Naive thymus-derived CD4-positive, alpha-beta T cell (primary cell): ENCODE measurements at regions not wholly inside any gene's neighbourhood (a gene's known extent, or its start where the extent isn't known, plus 50 kb on each side); places are given as distances from the start of the nearest gene placed in this dataset.

Experiments
- ATAC-seq: fragments of 150-1000 bp; cut with Tn5 transposase; 2 replicates; pipeline ENCODE4 v1.10.0; 2021; ENCODE audit warnings: mild to moderate bottlenecking, moderate library complexity
- CTCF ChIA-PET: fragments of 350-600 bp; sonication (Branson Sonifier 250); formaldehyde crosslinking; loops from one replicate; lab custom pipeline; 2021; ENCODE audit warnings: antibody characterized with exemption; lab: Charles Lee
- POLR2A ChIA-PET: fragments of 350-600 bp; sonication (Branson Sonifier 250); formaldehyde crosslinking; loops from one replicate; lab custom pipeline; 2021; ENCODE audit warnings: antibody characterized with exemption, inconsistent platforms; lab: Charles Lee
- DNase-seq, 9 donors: peaks; one replicate each; pipeline versions ENCODE4 v3.0.0 to v3.0.0-alpha.2; 2020 to 2022; ENCODE audit warnings: mixed read lengths in 1 of 9
- H3K27ac ChIP-seq: one replicate; pipeline ENCODE4 v1.7.0; 2013; ENCODE audit warnings: mild to moderate bottlenecking, low read depth, low read length, moderate library complexity
- H3K27me3 ChIP-seq, 2 donors: one replicate each; pipeline ENCODE4 v1.7.0; 2013; ENCODE audit warnings: low read length in 2 of 2, mild to moderate bottlenecking in 2 of 2, moderate library complexity in 2 of 2; ENCODE audit not compliant: control insufficient read depth in 2 of 2, insufficient read depth in 2 of 2
- H3K36me3 ChIP-seq, 3 experiments: 1 replicate in 2 of 3; 2 replicates in 1 of 3; pipeline ENCODE4 v1.7.0; 2013; ENCODE audit warnings: low read length in 3 of 3, mild to moderate bottlenecking in 3 of 3, moderate library complexity in 1 of 3; ENCODE audit not compliant: insufficient read depth in 3 of 3, control insufficient read depth in 2 of 3
- H3K4me1 ChIP-seq, 2 donors: one replicate each; pipeline ENCODE4 v1.7.0; 2013; ENCODE audit warnings: low read length in 2 of 2, mild to moderate bottlenecking in 2 of 2, moderate library complexity in 1 of 2; ENCODE audit not compliant: control insufficient read depth in 2 of 2, insufficient read depth in 2 of 2
- H3K4me3 ChIP-seq: 2 replicates; pipeline ENCODE4 v1.7.0; 2013; ENCODE audit warnings: mild to moderate bottlenecking, low read length
- H3K9me3 ChIP-seq, 3 experiments: 1 replicate in 2 of 3; 2 replicates in 1 of 3; pipeline ENCODE4 v1.7.0; 2013; ENCODE audit warnings: low read length in 3 of 3; ENCODE audit not compliant: control insufficient read depth in 2 of 3
- H3K27ac Mint-ChIP-seq, 9 donors: one replicate each; pipeline ENCODE4 v1.8.0; 2020 to 2022; ENCODE audit warnings: mixed read lengths in 9 of 9, mild to moderate bottlenecking in 8 of 9, moderate library complexity in 5 of 9, inconsistent platforms in 2 of 9
- H3K27me3 Mint-ChIP-seq, 5 donors: one replicate each; pipeline ENCODE4 v1.8.0; 2021 to 2022; ENCODE audit warnings: mixed read lengths in 5 of 5, mild to moderate bottlenecking in 1 of 5
- H3K36me3 Mint-ChIP-seq, 5 donors: one replicate each; pipeline ENCODE4 v1.8.0; 2020 to 2022; ENCODE audit warnings: mixed read lengths in 5 of 5, mild to moderate bottlenecking in 3 of 5, inconsistent platforms in 1 of 5
- H3K4me1 Mint-ChIP-seq, 7 donors: one replicate each; pipeline ENCODE4 v1.8.0; 2020 to 2022; ENCODE audit warnings: mixed read lengths in 7 of 7, mild to moderate bottlenecking in 3 of 7, inconsistent platforms in 1 of 7
- H3K4me3 Mint-ChIP-seq, 10 donors: one replicate each; pipeline ENCODE4 v1.8.0; 2020 to 2022; ENCODE audit warnings: mild to moderate bottlenecking in 10 of 10, mixed read lengths in 10 of 10, moderate library complexity in 6 of 10, inconsistent platforms in 2 of 10
- H3K9me3 Mint-ChIP-seq, 11 donors: one replicate each; pipeline ENCODE4 v1.8.0; 2020 to 2022; ENCODE audit warnings: mixed read lengths in 11 of 11, mild to moderate bottlenecking in 4 of 11, inconsistent platforms in 1 of 11, moderate library complexity in 1 of 11
- intact Hi-C, 2 donors: fragments of 100-400 bp; cut with micrococcal nuclease; formaldehyde crosslinking; loops; one replicate each; pipeline ENCODE4 v1.15.1; 2023

GRCh38 chr7:153443032-153443701, 609.0 kb upstream of the DPP6 start:
- ChIA-PET CTCF (no interaction called here), POLR2A (no interaction called here)
- H3K27me3 Mint-ChIP-seq: peaks cover 0 to 8% (median 0%) of the 10 kb centered on the region in 5 donors
- Histone ChIP-seq H3K27ac (no peak overlapping the region), H3K4me3 (no peak overlapping the region), H3K27me3 (no peaks in the 10 kb centered on the region), H3K9me3 (no peaks in the 10 kb centered on the region), H3K4me1 (no peaks in the 10 kb centered on the region), H3K36me3 (no peaks in the 10 kb centered on the region)
- H3K4me3 Mint-ChIP-seq: no peak overlapping the region
- H3K9me3 Mint-ChIP-seq: peaks cover 0 to 6% (median 0%) of the 10 kb centered on the region in 11 donors
- H3K27ac Mint-ChIP-seq: no peak overlapping the region
- ATAC-seq: no peak
- intact Hi-C loops: no loop called here
- H3K36me3 Mint-ChIP-seq: no peaks in the 10 kb centered on the region
- no peak for DNase-seq
- no peaks in the 10 kb centered on the region for H3K4me1 Mint-ChIP-seq

- H3K27me3 Mint-ChIP-seq: peaks cover 0 to 8% (median 0%) of the 10 kb centered on the region in 5 donors
- no peaks in the 10 kb centered on the region for H3K9me3 ChIP-seq
- no peaks in the 10 kb centered on the region for H3K36me3 Mint-ChIP-seq
- peaks cover 0 to 6% (median 0%) of the 10 kb centered on the region in 11 donors for H3K9me3 Mint-ChIP-seq
- no peak overlapping the region for H3K4me3 Mint-ChIP-seq
- DNase-seq (no peak), ATAC-seq (no peak)
- no peaks in the 10 kb centered on the region for H3K4me1 ChIP-seq
- no peak overlapping the region for H3K4me3 ChIP-seq
- no peaks in the 10 kb centered on the region for H3K36me3 ChIP-seq
- no peaks in the 10 kb centered on the region for H3K4me1 Mint-ChIP-seq
- CTCF ChIA-PET: no interaction called here
- H3K27ac ChIP-seq: no peak overlapping the region
- POLR2A ChIA-PET: no interaction called here
- intact Hi-C loops: no loop called here
- no peaks in the 10 kb centered on the region for H3K27me3 ChIP-seq
- H3K27ac Mint-ChIP-seq: no peak overlapping the region
These were observed 607.6 kb upstream of the DPP6 start for GRCh38 chr7:153444641-153445040.

- no peaks in the 10 kb centered on the region for H3K27me3 ChIP-seq
- no peaks in the 10 kb centered on the region for H3K4me1 ChIP-seq
- H3K27ac Mint-ChIP-seq: no peak overlapping the region
- POLR2A ChIA-PET: no interaction called here
- ATAC-seq (no peak), DNase-seq (no peak)
- H3K9me3 Mint-ChIP-seq: peaks cover 0 to 5% (median 2%) of the 10 kb centered on the region in 11 donors
- no peaks in the 10 kb centered on the region for H3K36me3 ChIP-seq
- no peak overlapping the region for H3K27ac ChIP-seq
- intact Hi-C loops: no loop called here
- no peaks in the 10 kb centered on the region for H3K36me3 Mint-ChIP-seq
- peaks cover 0 to 3% (median 0%) of the 10 kb centered on the region in 5 donors for H3K27me3 Mint-ChIP-seq
- H3K4me3 ChIP-seq: no peak overlapping the region
- H3K4me1 Mint-ChIP-seq: no peaks in the 10 kb centered on the region
- no peak overlapping the region for H3K4me3 Mint-ChIP-seq
- H3K9me3 ChIP-seq: no peaks in the 10 kb centered on the region
- CTCF ChIA-PET: no interaction called here
These were observed 606.6 kb upstream of the DPP6 start for GRCh38 chr7:153445641-153446040.

GRCh38 chr7:153446490-153446889, 605.7 kb upstream of the DPP6 start:
- Mint-ChIP-seq H3K4me1 (no peaks in the 10 kb centered on the region), H3K36me3 (no peaks in the 10 kb centered on the region), H3K9me3 (peaks cover 0 to 9% (median 3%) of the 10 kb centered on the region in 11 donors), H3K4me3 (no peak overlapping the region), H3K27me3 (peaks cover 0 to 3% (median 0%) of the 10 kb centered on the region in 5 donors), H3K27ac (no peak overlapping the region)
- Histone ChIP-seq H3K4me1 (no peaks in the 10 kb centered on the region), H3K9me3 (no peaks in the 10 kb centered on the region), H3K27me3 (no peaks in the 10 kb centered on the region), H3K36me3 (no peaks in the 10 kb centered on the region), H3K4me3 (no peak overlapping the region), H3K27ac (no peak overlapping the region)
- CTCF ChIA-PET: no interaction called here
- ATAC-seq: no peak
- POLR2A ChIA-PET: no interaction called here
- intact Hi-C loops: no loop called here
- no peak for DNase-seq

- Histone ChIP-seq H3K4me1 (no peaks in the 10 kb centered on the region), H3K27me3 (no peaks in the 10 kb centered on the region), H3K4me3 (no peak overlapping the region), H3K36me3 (no peaks in the 10 kb centered on the region), H3K27ac (no peak overlapping the region), H3K9me3 (no peaks in the 10 kb centered on the region)
- POLR2A ChIA-PET: no interaction called here
- CTCF ChIA-PET: no interaction called here
- no peak overlapping the region for H3K4me3 Mint-ChIP-seq
- ATAC-seq (no peak), DNase-seq (no peak)
- no peaks in the 10 kb centered on the region for H3K36me3 Mint-ChIP-seq
- intact Hi-C loops: no loop called here
- H3K4me1 Mint-ChIP-seq: no peaks in the 10 kb centered on the region
- H3K27me3 Mint-ChIP-seq: peaks cover 0 to 3% (median 0%) of the 10 kb centered on the region in 5 donors
- peaks cover 0 to 11% (median 3%) of the 10 kb centered on the region in 11 donors for H3K9me3 Mint-ChIP-seq
- H3K27ac Mint-ChIP-seq: no peak overlapping the region
These were observed 605.2 kb upstream of the DPP6 start for GRCh38 chr7:153447011-153447410.

- Histone ChIP-seq H3K27me3 (no peaks in the 10 kb centered on the region), H3K4me1 (no peaks in the 10 kb centered on the region), H3K9me3 (no peaks in the 10 kb centered on the region), H3K27ac (no peak overlapping the region), H3K4me3 (no peak overlapping the region), H3K36me3 (no peaks in the 10 kb centered on the region)
- Mint-ChIP-seq H3K27me3 (peaks cover 0 to 10% (median 0%) of the 10 kb centered on the region in 5 donors), H3K4me3 (no peak overlapping the region), H3K36me3 (no peaks in the 10 kb centered on the region), H3K27ac (no peak overlapping the region), H3K9me3 (peaks cover 3 to 30% (median 12%) of the 10 kb centered on the region in 11 donors), H3K4me1 (no peaks in the 10 kb centered on the region)
- intact Hi-C loops: no loop called here
- DNase-seq: no peak
- ChIA-PET CTCF (no interaction called here), POLR2A (no interaction called here)
- ATAC-seq: no peak
These were observed 599.5 kb upstream of the DPP6 start for GRCh38 chr7:153452661-153453060.

- H3K9me3 Mint-ChIP-seq: peaks cover 0 to 32% (median 13%) of the 10 kb centered on the region in 11 donors
- no peak overlapping the region for H3K27ac ChIP-seq
- no peaks in the 10 kb centered on the region for H3K4me1 ChIP-seq
- POLR2A ChIA-PET: no interaction called here
- no peaks in the 10 kb centered on the region for H3K36me3 Mint-ChIP-seq
- H3K27me3 Mint-ChIP-seq: peaks cover 0 to 10% (median 0%) of the 10 kb centered on the region in 5 donors
- intact Hi-C loops: no loop called here
- ATAC-seq (no peak), DNase-seq (no peak)
- H3K4me3 Mint-ChIP-seq: no peak overlapping the region
- H3K27ac Mint-ChIP-seq: no peak overlapping the region
- H3K36me3 ChIP-seq: no peaks in the 10 kb centered on the region
- no peak overlapping the region for H3K4me3 ChIP-seq
- no peaks in the 10 kb centered on the region for H3K27me3 ChIP-seq
- H3K9me3 ChIP-seq: no peaks in the 10 kb centered on the region
- H3K4me1 Mint-ChIP-seq: no peaks in the 10 kb centered on the region
- CTCF ChIA-PET: no interaction called here
These were observed 597.9 kb upstream of the DPP6 start for GRCh38 chr7:153454306-153454705.
